HG03139 (cell line): ENCODE measurements at regions not wholly inside any gene's neighbourhood (a gene's known extent, or its start where the extent isn't known, plus 50 kb on each side); places are given as distances from the start of the nearest gene placed in this dataset.

Source experiments
- ATAC-seq: cut with Tn5 transposase; IDR thresholded peaks from one replicate; pipeline ENCODE4 v1.9.1; 2021; ENCODE audit not compliant: unreplicated experiment

- no peak for ATAC-seq
Observed at GRCh38 chr2:45337481-45337880, 273.6 kb downstream of the SRBD1 start.

DNA sequence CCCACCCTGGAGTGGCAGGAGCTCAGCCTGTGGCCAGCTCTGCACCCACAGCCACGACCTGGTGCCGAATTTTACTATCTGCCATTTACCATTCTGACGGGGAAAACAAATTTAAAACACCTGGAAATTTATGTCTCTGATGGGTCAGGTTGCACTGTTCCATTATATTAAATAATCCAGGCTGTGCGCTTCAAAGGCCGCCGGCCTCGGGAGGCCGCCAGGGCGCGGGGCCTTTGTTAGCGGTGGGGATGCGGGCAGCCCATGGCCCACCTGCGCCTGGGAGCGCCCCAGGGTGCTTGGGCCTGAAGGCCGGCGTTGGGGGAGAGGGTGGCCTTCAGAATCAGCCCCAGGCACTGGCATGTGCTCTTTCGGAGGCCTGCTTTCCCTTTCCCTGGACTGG is 276.9 kb downstream of the SRBD1 start:
- ATAC-seq: no peak

- ATAC-seq: no peak
Observed at GRCh38 chr2:45332567-45332966, 278.5 kb downstream of the SRBD1 start.

- ATAC-seq: no peak
Observed at GRCh38 chr2:45332094-45332493, 279.0 kb downstream of the SRBD1 start.

- no peak for ATAC-seq
Observed at GRCh38 chr2:45331410-45331786, 279.7 kb downstream of the SRBD1 start.

GRCh38 chr2:45330637-45331409 is 280.2 kb downstream of the SRBD1 start:
- no peak for ATAC-seq

- ATAC-seq: no peak
Observed at GRCh38 chr2:45330108-45330507, 281.0 kb downstream of the SRBD1 start.

DNA sequence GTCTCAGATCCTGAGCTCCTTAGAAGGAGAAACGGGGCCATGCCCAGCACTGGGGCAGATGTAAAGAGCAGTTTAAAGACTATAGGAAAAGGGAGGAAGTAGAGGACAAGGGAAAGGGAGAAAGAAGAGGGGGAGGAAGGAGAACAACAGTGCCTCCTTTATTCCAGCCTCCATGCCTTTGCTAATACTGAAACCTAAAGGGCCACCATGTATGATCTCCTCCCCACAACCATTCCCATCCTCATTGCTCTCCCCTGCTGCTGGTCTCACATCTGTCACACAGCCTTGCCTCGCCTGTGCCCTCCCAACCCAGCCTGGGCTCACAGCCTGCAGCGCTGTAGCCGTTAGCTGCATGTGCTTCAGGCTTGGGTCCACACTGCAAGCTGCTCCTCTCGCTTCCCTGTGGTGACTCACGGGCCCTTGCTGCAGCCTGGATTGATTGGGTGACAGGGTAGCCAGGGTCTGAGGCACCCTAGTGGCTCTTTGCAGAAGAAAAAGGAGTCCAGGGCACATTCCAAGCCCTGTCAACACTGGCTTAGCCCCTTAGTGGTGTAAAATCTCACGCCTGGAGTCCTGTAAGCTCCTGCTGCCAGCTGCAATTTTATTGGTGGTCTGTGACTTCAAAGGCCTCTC is 281.9 kb downstream of the SRBD1 start:
- ATAC-seq: no peak

DNA sequence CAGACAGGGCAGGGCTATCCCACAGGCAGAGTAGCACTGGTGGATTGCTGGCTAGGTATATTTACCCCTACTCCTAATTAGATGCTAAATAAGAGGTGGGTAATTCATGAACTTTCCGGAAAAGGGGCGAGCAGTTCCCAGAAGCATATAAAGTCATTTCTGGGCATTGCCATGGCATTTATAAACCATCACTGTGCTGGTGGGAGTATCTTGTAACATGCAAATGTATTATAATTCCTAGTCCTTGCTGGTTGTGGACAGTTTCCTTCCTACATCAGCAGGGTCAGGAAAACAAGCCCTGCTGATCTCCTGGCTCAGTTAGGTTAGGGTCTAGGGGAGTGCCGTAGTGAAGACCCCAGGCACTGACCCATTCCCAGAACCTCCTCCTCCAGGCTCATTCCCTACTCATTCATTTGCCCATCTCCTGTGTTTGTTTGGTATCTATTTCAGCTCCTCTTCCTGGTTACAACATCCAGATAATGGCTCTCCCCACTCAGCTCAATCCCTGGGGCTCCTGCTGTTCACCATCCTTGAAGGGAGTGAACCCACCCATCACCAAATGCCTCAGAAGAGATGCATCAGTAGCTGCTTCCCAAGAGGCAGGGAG is 282.7 kb downstream of the SRBD1 start:
- no peak for ATAC-seq

DNA sequence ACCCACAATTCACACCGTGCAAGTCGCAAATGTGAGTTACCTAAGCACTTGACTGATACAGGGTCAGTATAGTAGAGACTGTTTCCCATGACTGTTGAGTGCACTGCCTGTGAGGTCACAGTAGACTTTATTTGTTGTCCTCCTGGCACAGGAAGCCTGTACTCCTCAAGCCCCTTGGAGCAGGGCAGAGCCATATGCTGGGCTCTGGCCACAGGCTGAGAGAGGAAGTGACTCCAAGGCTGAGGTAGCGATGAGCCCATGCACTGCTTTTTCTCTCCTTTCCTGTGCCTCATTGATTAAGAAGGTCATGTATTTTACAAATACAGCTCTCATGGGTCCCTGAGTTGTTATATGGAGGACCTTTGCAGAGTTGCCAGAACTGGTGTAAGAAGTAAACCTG is 287.7 kb downstream of the SRBD1 start:
- ATAC-seq: no peak

DNA sequence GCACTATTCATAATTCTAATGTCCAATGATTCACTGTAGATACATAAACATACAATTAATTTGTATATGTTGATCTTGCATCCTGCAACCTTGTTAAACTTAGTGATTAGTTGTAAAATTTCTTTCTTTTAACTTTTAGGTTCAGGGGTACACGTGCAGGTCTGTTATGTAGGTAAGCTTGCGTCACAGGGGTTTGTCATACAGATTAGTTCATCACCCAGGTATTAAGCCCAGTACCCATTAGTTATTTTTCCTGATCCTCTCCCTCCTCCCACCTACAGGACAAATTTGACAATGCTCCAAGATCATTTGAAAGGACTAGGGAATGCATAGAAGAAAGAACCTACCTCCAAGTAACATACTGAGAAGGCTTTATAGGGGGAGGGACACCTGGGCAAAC is 290.1 kb downstream of the SRBD1 start:
- ATAC-seq: no peak

GRCh38 chr2:45319683-45320455 is 291.2 kb downstream of the SRBD1 start:
- no peak for ATAC-seq

DNA sequence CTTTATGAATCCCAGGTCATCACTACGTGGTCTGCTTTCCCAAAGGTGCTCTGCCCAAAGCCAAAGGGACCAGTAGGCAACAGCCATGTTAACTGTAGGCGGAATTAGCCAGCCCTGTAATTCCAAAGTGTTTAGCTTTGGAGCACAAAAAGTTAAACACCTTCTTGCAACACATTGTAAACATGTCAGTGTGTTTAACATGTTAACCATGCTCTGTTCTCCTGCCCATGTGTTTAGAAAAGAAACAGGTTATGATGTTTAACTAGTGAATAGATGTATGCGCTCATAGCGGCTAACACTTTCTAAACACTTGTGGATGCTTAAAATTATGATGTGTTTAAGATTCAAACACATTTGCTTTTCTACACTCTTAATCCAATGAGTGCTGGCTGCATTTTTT is 292.4 kb downstream of the SRBD1 start:
- ATAC-seq: no peak

DNA sequence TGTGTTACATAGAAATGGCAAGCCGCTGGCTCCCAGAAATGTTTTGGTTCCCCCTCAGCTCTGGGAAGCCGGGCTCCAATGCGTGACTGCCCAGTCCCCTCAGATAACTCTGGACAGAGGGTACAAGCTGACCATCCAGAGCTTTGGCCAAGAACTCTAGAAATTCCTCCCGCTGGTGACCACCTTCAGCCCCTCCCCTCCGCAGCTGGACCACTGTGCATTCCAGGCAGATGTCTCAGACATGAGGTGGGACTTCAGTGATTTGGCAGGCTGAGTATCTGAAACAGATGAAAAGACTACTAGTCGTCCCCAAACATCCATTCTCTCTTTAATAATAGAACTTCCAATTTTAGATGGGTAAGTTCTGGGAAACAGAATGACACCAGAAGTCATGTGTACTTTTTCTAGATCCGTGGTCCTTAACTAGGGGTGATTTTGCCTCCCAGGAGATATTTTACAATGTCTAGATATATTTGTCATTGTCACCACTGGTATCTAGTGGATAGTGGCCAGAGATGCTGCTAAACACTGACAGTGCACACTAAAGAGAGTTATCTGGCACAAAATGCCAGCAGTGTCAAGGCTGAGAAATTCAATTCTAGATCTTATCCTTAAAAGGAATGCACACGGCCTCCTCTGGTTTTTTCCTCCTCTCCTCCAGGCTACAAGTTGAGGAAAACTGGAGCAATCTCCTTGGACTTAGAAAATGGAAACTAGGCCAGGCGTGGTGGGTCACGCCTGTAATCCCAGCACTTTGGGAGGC is 294.3 kb downstream of the SRBD1 start:
- no peak for ATAC-seq

- no peak for ATAC-seq
Observed at GRCh38 chr2:45315861-45316260, 295.2 kb downstream of the SRBD1 start.

- no peak for ATAC-seq
Observed at GRCh38 chr2:45312275-45312674, 298.8 kb downstream of the SRBD1 start.

DNA sequence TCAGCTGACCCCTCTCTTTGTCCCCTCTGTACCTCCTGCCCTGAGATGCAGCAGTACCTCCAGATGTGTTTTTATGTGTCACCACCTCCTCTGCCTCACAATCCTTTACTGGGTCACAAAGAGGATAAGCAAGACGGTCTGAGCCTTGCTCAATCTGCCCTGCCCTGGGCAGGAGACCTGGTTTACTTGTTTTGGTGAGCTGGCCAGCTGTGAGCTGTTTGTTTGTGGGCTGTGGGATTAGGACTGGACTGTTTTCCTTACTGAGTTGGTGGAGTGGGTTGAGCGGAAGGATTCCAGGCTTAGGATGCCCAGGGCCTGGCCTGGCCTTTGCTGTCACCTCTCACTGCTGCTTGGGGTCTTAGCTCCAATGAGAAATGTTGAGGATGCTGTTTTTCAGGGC is 299.5 kb downstream of the SRBD1 start:
- ATAC-seq: no peak

DNA sequence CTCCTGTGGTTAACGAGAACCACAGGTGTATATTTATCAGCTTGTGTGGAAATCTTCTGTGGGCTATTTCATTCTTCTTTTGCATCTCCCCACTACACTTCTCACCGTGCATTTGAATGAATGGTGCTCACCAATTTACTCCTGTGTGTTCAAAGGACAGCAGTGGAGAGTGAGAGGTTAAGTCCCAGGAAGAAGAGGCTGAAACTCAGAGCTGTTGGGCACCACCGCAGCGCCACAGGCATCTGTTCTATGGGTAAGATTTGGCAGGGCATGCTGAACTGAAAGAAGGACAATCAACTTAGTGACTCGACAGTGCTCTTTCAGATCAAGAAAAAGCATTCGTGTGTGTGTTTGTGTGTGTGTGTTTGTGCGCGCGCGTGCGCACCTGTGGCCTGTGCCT is 297.9 kb upstream of the SIX2 start:
- no peak for ATAC-seq

GRCh38 chr2:45305599-45305998 is 296.3 kb upstream of the SIX2 start:
- no peak for ATAC-seq

DNA sequence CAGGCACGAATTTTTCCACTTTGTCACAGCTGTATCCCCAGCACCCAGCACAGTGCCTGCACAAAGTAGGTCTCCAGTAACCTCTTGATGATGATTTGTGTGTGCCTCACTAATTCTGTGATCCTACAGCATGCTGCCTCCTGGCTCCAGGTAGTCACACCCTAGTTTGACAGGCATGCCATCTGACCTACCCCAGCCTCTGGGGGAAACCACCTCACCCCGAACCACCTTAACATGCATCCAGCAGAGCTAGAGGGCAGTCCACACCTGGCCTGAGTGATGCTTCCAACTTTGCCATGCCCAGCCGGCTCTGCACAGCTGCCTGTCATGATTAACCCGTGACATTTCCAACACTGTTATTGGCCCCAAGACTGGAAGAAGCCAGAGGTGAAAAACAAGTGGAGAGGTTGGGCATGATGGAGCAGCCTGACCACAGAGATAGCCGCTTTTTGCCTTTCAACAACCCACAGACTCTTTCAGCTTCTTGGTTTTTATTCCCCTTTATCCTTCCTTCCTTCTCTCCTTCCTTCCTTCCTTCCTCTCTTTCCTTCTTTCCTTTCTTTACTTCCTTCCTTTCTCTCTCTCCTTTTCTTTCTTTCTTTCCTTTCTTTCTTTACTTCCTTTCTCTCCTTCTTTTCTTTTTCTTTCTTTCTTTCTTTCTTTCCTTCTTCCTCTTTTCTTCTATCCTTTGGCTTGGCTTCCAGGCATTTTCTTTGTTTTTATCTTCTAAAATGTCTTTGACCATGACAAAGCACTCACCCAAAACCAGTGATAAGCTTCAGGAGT is 294.4 kb upstream of the SIX2 start:
- no peak for ATAC-seq
